NCI-H2171 (cell line): ENCODE measurements at regions not wholly inside any gene's neighbourhood (a gene's known extent, or its start where the extent isn't known, plus 50 kb on each side); places are given as distances from the start of the nearest gene placed in this dataset.

Experiments used
- DNase-seq: peaks from one replicate; lab custom pipeline; 2025; lab: John Stamatoyannopoulos, UW

DNA sequence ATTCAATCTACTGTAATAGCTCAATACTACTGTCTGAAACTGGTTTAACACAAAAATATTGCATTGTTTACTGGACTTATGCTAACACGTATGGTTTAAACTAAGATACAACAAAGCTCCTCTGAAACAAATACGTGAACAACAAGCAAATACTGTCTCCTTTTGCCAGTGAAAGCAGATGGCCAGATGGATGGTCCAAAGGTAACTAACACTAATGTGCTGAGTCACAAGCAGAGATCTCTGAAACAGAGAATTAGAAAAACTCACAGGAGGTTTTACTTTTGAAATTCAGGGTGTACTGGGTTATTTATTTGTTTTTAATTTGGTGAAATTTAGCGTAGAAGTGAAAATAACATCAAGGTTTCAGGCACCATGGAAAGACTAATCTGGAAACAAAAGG is 124.3 kb upstream of the SOX4 start:
- no peak for DNase-seq

DNA sequence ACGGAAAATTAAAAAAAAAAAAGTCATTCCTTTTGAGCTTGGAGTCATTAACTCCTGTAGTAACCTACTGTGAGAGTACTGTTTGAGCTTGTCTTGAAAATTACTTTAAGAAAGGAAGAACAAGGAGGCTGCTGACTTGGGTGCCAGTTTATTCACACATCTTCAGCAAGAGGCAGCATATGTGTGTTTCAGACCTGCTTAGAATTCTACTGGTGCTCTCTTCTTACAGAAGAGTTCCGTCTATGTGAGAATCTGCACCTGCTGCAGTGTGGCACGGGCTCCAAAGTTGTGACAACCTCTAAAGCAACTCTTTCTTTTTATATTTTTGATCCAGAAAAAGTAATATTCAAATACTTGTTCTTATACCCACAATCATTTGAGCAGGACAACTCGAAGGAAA is 117.4 kb upstream of the SOX4 start:
- no peak for DNase-seq

DNA sequence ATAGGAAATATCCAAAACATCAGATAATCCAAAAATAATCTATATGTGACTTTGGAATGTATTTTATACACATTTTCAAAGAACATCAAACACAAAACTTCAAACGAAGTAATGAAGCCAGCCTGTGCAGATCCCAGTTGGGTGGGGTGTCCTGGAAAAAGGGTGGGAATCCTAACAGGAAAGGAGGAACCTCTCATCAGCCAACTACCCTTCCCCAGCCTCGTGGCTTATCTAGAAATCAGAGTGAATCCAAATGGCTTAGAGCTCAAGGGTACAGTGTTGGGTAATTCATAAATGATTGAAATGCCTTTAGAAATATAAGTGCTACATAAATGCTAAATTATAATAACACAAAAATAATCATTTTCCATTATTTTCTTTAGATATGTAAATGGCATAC is 115.1 kb upstream of the SOX4 start:
- no peak for DNase-seq

DNA sequence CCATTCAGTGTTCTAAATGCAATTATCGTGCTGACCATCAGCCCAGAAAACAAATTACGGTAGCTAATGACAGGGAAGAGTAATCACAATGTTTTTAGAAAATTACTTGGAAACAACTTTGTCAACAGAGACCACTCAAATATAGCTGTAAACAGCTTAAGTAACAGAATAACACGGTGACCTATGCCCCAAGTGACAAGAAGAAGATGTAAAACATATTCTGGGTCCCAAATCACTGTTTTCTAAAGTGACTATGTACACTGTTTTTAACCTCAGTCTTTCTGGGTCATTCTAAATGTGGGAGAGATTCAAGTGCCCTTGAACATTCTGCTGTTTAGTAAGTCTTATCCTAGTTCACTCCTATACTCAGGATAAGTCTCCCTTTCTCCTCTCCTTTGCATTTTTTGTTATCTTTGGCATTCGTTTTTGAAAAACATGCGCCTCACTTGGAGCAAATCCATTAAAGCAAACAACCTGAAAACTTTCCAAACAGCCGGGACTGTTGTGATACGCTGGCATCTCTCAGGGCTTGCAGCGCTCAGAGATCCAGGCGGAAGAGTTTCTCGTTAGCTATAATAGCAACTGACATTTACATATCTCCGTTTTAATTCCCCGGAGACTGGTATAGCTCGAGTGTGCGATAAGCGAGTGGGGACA is 114.5 kb upstream of the SOX4 start:
- no peak for DNase-seq

DNA sequence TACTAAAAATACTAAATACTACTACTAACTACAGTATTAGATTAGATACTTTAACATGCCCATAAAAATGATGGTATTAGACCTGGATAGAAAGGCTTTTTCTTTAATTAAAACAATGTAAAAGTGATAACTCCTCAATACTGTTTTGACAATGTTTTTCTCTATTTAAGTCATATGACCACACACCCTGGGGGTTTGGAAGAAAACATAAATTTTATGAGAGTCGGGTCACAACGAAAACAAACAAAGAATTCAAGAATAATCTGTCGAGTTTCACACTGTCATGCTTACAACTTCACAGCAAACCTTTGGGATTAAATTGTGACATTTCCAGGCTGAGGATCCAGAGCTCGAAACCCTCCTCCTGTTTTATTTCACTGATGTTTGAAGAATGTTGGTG is 107.4 kb upstream of the SOX4 start:
- DNase-seq: no peak

DNA sequence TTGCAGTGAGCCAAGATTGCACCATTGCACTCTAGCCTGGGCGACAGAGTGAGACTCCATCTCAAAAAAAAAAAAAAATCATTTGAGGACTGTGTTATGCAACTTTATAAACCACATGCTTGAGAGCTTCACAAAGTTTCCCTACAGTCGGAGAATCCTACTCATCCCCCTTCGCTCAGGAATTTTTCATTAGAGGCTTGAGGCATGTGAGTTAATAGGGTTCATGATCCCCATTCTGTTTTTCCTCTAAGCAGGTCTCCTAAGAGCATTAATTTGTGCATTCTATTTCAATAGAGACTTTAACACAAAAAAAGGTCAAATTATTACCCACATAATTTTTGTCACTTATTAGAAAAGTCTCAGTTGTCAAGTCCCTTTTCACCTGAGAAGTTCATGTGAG is 103.7 kb upstream of the SOX4 start:
- DNase-seq: no peak

DNA sequence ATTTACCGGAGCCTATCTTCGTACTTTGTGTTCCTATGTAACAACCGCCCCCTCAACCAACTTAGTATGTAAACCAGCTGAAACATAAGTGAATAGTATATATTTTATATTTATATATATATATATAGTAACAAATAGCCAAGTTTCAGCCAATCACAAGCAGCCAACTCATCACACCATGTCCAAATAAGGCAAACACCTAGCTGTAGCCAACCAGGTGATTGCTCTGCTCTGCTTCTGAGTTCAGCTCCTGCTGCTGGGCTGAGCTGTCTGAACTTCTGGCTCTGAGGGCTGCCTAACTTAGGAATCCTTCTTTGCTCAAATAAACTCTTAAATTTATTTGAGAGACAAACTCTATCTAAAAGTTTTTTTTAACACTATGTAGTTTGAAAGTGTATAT is 101.6 kb upstream of the SOX4 start:
- DNase-seq: no peak

DNA sequence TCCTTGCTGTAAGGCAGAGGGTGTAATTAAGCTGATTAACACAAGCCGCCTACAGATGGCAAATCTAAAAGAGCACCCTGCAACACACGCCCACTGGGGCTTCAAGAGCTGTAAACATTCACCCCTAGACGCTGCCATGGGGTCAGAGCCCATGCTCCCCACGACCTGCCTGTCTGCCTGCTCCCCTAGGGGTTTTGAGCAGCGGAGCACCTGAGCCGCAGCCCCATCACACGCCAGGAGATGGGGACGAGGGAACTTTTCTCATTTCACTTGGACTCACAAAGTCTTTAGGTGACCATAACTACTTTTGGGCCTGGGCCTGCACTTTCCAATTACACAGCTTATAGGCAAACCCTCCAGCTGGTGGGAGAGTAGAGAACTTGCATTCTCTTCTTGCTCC is 99.0 kb upstream of the SOX4 start:
- no peak for DNase-seq

DNA sequence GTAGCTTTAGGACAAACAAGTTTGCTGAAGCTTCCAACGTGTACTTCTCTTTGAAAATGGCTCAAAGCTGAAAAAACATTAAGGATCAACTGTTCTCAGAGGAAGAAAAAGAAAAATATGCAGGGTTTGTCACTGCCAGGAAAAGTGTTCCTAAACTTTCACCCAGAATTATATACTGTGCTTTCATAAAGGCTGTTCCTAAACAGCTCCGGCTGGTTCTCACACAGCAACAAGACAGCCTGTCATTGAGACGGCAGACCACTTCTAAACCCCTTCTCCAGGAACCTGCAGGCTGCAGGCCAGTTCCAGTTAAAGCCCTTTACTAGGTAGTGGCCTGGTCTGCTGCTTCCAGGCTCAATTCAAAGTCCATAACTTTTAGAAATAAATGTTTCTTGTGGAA is 97.4 kb upstream of the SOX4 start:
- DNase-seq: no peak

DNA sequence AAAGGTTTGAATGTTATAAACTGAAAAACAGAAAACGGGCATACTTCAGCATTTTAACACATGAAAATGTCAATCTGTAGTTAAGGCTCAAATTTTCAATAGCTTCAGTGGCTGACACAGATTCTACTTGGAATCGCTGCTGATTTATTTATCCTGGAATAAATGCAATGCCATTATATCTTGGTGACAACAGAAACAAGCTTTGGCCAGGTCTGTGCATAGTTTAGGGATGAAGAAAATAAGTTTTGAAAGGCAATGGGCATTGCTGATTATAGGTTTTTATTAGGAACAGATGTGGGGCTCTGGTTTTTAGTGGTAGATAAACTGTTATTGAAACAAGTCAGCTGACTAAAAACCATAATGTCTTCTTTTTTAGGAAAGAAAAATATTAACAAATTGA is 96.8 kb upstream of the SOX4 start:
- DNase-seq: no peak

DNA sequence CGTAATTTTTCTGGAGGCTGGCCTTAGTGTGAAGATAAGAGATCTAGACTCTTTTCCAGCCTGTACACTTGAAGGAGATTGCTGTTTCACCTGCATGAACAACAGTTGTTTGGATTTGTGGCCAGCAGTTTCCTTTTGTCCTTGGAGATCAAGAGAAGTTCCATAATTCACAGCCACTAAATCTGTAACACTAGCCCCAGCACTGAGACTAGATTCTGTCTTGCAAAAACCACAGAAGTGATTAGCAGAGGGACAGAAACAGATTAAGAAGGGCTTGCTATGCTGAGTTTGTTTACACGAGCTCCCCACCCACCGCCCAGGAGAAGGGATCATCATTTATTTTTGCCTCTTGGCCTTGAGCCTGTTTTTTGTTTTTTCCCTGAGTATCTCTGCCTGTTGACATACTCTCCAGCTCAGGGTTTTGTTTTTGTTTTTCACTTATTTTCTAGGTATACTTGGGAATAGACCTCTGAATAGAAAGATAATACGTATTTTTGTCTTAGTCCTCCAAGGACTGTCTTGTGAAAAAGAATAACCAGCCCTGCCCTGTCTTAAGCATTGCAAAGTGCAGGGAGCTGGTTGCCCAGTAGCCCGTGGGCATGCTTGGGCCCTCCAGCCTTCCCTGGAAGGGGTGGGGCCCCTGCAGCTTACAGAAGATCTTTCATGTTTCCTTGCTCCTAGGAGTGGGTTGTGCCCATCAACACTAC is 93.1 kb upstream of the SOX4 start:
- no peak for DNase-seq

DNA sequence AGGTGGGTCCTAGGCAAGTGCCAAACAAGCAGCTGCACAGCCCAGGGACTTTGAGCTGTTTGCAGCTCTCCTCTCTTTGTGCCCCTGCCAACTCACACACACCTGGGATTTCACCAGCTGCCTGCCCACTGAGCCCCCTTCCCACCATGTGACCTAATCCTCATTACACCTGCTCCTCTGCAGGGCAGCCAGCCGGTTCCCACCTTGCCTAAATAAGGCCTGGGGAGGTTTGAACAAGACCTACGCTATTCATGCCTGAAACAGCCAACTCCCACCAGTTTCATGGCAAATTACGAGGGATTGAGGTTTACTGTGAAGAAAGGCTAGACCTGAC is 92.6 kb upstream of the SOX4 start:
- DNase-seq: peak; percentile 91

DNA sequence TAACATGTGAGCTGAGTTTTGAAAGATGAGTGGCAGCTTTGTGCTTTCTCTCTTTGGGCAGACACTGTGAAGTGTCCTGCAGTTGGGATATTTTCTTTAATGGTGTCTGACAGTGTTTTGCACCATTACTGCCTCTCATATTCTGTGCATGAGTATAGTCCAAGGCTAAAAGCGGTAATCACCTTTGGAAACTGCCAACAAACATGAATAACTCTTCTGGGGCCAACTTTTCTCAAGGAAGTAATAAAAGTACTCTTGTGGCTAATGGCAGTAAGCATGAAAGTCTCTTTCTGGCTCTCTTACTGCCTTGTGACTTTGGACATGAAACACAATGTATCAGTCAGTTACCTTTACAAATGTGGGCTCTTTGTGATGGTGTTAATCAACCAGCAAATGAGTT is 91.7 kb upstream of the SOX4 start:
- no peak for DNase-seq

DNA sequence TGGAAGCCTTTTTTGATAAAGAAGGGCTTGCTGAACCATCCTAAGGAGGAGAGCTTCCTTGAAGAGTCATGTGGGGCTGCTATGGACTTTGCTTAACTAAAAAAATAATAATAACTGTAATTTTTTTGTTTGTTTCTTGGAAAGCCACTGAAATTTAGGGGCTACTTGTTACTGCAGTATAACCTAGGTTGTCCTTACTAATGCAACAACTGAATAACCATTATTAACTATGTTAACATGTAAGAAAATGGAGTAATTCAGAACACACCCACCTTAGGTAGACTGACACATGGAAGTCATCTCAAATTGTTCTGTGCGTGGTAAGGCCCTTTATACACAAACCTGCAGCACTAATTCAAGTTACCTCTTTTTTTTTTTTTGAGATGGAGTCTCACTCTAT is 90.9 kb upstream of the SOX4 start:
- DNase-seq: no peak

DNA sequence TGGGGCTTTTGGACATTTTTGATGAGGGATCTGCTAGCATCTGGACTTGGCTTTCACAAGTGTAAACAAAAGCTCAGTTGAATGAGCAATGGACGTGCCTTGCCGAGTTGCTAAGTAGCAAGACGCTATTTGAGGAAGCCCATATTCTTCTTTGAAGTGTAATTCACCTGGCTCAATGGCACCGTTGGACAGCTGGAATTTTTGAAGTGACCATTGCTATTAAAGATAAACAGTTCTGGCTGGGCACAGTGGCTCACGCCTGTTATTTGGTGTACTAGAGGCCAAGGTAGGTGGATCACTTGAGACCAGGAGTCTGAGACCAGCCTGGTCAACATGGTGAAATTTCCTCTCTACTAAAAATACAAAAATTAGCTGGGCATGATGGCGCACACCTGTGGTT is 88.8 kb upstream of the SOX4 start:
- no peak for DNase-seq

DNA sequence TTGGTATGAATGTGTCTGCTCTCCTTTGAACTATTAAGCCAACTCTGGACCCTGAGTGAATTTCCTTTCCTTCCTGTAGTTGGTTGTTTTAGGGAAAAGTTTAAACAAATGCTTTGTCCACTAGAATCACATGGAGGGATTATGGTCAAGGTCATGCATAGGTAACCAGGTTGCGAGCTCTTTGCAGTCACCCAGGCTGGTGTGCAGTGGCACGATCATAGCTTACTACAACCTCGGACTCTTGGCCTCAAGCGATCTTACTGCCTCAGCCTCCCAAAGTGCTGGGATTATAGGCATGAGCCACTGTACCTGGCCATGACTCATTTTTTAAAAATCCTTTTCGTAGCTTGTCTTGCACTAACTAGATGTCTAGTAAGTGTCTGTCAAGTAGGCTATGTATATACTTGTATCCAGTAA is 88.0 kb upstream of the SOX4 start:
- DNase-seq: no peak

DNA sequence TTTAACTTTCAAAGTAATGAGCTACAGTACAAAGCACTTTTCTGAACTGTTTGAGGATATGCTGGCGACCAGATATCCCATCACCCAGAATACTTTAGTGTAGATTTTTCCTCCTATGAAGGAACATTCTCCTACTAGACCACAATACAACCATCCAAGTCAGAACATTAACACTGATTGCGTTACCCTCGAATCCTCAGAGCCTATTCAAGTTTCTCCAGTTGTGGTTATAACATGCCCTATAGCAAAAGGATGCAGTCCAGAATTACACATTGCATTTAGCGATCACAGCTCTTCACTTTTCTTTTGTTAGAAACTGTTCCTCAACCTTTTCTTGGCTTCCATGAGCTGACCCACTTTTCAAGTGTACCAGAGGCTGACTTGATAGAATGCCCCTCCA is 87.4 kb upstream of the SOX4 start:
- DNase-seq: no peak

DNA sequence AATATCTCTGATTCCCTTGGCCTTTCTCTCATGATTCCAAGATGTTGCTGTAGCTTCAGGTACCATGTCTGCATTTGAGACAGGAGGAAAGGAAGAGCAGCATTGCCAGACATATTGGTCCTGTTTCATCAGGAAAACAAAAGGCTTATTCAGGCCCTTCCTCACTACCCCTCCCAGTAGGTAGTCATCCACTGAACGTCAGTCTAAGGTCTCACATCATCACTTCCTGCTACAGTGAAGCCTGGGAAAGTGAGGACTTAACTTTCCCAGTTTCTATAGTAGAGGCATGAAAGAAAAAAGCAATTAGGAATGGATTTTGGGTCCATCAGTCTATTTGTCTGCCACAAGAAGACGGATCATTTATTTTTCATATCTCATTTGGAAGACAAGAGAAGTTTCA is 85.7 kb upstream of the SOX4 start:
- DNase-seq: no peak

DNA sequence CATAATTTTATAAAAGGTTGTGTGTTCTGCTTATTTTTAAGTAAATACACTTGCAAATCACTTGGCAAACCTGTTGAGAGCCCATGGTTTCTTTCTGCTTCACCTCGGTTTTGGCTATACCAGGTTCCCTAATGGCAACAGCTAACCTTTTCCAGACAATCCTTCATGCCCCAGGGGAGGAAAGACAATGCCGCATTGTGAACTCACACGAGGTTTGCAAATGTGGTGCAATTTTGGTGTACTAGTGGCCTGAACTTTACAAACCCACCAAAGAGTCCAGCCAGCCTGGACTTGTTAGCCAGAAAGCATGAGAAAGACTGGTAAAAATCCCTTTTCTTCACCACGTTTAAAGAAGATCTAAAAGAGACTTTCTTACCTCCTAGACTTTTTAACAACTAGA is 84.8 kb upstream of the SOX4 start:
- DNase-seq: no peak

DNA sequence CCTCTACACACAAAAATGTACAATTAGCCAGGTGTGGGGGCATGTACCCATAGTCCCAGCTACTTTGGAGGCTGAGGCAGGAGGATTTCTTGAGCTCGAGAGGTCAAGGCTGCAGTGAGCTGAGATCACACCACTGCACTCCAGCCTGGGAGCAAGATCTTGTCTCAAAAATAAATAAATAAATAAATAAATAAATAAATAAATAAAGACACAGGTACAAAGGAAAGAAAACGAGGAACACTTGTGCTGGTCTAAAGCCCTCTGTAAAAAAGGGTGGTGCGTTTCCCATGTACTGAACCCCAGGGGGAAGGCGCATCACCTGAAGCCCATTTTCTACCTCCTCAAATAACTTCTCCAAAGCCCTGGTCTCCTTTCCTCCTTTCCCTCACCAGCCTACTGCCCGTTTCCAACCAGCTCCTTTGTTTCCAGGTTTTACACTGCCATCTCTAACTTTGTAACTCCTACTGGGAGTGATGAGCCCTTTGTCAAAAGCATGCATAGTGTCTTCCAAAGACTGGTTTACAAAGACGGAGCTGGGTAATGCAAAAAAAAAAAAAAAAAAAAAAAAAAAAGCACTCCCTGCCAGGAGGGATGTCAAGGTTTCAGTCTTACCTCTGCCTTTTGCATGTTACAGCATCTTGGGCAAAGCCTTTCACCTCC is 81.5 kb upstream of the SOX4 start:
- DNase-seq: no peak

DNA sequence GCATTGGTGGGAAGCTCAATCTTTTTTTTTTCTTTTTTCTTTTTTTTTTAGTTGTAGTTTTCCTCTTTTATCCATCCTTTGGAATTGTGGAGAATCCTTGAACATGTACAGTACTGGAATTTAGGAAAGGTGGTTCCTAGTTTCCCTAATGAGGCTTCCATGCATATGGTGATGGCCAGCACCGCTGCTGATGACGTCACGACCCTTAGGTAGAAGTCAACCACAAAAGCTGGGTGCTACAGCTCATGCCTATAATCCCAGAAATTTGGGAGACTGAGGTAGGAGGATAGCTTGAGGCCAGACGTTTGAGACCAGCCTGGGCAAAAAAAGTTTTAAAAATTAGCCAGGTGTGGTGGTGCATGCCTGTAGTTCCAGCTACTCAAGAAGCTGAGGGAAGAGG is 79.3 kb upstream of the SOX4 start:
- no peak for DNase-seq

DNA sequence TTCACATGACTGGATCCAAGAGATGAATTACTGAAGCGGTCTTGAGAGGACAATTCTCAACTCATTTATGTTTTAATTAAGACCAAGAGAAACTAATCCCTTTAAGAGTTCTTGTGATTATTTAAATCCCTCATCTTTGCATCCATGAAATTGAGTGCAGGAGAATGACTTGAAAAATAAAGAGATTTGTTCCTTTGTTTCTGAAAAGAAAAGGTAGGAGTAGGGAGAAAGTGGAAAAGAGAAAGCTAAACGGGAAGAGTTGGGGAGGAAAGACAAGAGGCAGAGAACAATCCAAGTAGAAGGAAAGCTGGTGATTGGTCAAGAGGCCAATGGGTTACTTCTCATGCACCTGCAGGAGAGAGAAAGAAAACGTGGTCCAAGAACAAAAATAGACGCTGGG is 75.2 kb upstream of the SOX4 start:
- DNase-seq: no peak

DNA sequence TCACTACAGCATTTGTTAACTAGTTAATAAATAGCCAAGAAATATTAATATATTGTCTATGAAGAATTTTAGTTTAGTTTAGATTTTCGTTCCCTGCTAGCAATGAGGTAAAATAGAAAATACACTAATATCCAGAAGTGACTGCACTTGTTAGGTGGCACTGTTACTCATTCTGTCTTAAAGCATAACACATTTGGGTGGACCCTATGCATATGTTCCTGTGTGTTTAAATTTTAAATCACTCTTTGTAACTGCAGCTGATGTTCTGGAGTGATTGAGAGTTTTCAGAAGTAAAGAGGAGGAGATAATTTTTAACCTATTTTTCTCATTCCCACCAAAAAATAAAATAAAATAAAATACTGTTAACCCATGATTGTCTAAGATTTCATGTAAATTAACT is 73.9 kb upstream of the SOX4 start:
- no peak for DNase-seq

DNA sequence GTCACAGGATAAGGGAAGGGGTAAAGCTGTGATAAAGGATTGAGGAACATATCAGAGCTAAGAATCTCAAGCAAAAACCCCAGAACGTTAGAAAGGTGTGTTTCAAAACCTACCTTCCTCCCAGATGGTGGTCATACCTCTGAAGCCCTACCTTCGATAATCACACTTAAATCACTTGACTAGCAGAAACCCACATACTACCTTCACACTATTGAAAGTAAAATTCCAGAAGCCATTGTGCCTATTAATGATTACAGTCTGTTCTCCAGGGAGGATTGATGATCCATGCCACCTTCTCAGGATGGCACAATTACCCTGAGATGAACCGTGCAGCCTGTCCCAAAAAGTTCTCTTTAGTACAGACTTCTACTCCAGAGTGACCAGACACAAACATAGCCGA is 72.3 kb upstream of the SOX4 start:
- no peak for DNase-seq
